Stimulated activated CD4-positive, alpha-beta T cell treated with anti-CD3 and anti-CD28 coated beads, Interleukin-12 subunit alpha, Interleukin-12 subunit beta, amount 100 ng/mL, for 24 hours (primary cell): ENCODE measurements at regions not wholly inside any gene's neighbourhood (a gene's known extent, or its start where the extent isn't known, plus 50 kb on each side); places are given as distances from the start of the nearest gene placed in this dataset.

Source experiments
- DNase-seq, 2 experiments: peaks; one replicate each; pipeline ENCODE4 v3.0.0-alpha.2; 2020; ENCODE audit warnings: low read depth in 2 of 2

DNA sequence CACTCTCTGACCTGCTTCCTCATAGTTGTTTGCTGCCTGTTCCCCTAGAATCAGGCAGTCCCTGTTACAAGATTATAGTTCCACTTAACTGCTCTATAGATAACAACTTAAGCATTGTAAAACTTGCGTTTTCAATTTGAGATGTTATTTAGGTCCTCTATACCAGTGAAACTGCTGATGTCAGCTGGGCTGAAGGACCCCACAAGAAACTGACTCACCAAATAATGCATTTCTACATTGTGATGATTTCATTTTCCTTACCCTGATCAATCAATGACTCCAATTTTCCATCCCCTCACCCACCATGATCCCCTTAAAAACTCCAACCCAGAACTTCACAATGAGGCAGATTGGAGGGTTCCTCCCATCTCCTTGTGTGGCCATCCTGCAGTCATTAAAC lies 280.7 kb downstream of the SLITRK1 start:
- no peak for DNase-seq

DNA sequence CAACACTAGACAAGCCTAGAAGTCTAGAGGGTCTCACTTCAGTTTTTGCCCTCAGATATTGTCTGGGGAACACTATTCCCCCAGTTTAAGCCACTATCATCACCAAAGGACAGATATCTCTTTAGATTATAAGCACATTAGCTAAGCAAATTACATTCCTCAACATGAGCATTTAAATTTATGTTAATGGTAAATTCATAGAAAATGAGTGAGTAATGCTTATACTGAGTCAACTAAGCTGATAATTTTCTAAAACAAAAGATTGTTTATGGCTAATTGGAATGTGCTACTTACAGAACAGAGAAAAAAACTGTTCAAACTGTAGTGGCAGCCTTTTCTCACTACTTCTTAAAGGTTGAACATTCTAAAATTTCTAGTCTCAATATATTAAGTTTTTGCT lies 290.2 kb downstream of the SLITRK1 start:
- no peak for DNase-seq

DNA sequence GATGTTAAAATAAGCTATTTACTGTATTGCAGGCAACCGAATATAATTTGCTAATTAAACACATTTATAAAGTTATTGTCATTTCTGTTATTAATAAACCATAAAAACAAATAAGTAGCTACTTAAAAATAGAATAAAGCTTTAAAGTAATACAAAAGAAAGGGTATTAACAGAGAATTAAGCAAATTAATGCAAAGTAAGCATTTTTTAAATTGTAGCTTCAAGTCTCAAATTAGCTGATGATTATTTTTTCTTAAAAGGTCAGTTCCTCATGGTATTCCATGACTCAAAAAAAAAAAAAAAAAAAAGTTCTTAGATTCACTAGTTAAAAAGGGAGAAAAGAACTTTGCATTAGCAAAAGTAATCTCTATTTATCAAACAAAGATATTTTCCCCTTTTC lies 292.5 kb downstream of the SLITRK1 start:
- DNase-seq = no peak

DNA sequence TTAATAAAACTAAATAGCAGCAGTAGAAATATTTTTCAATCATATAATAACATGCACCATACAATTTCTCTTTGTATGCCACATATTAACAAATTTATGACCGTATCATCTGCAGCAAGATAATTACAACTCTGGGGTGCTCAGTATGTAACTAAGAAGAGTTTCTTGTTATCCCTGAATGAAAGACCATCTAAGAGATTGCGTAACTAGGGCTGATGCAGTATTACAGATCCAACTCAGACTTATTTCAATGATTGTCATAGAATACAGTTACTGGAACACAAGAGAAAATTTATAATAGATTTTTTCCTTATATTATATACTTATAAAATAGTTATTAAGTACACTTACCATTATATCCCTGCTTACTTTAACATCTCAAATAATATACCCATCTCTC lies 305.1 kb downstream of the SLITRK1 start:
- no peak for DNase-seq

DNA sequence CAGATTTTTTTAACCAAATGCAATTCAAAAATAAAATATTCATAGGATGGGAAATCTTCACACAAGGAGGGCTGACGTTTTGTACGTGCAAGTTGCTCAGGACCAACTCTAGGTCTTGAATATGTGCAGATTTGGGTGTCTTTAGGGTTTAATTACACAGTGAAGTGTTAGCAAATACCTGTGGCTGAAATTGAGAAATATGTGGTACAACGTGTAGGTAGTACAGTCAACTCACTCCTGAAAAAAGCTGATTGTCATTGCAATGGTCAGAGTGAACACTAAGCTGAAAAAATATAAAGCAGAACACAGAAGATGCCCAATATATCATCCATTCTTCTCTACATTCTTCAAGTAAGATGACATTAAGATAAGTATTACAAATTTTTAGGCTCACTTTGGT lies 314.3 kb downstream of the SLITRK1 start:
- DNase-seq = no peak

DNA sequence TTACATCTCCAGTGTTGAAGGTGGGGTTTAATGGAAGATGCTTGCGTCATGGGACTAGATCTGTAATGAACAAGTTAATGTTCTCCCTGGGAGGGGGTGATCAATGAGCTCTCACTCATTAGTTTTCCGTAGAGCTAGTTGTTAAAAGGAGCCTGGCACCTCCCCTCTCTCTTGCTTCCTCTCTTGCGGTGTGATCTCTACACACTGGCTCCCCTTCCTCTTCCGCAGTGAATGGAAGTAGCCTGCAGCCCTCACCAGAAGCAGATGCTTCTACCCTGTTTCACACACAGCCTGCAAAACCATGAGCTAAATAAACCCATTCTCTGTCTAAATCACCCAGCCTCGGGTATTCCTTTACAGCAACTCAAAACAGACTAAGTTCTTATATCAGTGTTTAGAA lies 318.8 kb downstream of the SLITRK1 start:
- DNase-seq = no peak

DNA sequence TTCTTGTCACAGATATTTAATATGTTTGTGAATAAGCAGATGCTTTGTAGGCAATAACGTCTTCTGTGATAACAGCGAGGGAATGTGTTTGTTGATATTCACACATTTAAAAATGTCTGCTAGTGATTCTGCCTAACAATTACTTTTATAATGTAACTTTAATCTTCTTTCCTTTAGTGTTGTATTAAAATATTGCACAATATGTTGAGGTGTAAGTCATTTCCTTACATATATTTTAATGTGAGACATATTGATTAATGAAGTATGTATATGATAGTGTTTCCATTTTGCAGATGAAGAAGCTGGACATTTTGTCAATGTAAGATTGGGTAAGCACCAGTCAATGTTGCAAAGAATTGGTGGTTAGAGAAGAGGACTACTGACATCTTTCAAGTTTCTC lies 324.4 kb downstream of the SLITRK1 start:
- DNase-seq = no peak

DNA sequence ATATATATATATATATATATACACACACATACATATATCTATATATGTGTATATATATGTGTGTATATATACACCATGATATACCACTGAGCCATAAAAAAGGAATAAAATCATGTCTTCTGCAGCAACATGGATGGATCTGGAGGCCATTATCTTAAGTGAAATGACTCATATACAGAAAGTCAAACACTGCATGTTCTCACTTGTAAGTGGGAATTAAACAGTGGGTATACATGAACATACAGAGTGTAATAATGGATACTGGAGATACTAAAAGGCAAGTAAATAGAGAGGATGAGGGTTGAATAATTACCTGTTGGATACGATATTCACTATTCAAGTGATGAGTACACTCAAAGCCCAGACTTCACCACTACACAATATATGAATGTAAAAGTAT lies 332.6 kb downstream of the SLITRK1 start:
- no peak for DNase-seq

DNA sequence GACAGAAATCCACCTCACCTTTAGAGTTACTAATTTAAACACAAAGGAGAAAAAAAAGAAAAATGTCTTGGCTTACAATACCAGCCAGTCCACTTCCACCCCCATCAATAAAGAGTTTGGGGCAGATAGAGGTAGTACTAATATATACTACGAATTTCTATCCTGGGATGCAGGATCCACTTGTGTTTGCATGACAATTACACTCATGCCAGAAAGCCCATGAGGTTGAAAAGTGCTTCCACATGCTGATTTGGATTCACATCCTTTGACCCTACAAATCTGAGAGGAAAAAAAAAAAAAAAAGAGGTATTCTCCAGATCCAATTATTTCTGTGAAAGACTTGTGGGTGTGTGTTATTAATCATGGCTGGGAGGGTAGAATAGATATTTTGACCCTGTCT lies 335.2 kb downstream of the SLITRK1 start:
- no peak for DNase-seq

DNA sequence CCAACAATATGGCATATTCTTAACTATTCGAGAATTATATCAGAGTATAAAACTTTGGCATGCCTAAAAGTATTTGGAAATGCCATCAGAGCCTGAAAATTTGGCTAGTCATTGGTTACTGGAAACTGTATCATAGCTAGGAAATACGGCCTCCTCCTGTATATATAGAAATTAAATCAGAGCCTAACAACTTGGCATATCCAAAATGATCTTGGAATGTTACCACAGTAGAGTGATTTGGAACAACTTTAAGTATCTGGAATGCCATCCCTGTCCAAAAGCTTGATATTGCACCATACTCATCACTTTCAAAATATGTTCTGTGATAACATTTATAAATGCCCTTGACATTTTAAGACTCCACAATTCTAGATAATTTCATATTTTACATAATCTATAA lies 335.8 kb downstream of the SLITRK1 start:
- DNase-seq = no peak

DNA sequence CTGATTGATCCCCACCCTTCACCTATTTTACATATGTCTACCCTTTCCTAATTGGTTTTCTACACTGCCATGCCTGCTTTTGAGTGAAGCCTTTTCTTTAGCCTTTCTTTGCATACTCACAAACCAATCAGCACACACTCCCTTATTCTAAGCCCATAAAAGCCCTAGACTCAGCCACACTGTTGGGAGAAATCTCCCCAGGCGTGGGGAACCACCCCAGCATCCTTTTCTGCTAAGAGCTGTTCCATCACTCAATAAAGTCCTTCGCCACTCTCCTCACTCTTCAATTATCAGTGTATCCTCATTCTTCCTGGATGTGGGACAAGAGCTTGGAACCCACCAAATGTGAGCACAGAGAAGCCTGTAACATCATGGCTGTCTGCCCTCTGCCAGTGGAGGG lies 343.6 kb downstream of the SLITRK1 start:
- no peak for DNase-seq

DNA sequence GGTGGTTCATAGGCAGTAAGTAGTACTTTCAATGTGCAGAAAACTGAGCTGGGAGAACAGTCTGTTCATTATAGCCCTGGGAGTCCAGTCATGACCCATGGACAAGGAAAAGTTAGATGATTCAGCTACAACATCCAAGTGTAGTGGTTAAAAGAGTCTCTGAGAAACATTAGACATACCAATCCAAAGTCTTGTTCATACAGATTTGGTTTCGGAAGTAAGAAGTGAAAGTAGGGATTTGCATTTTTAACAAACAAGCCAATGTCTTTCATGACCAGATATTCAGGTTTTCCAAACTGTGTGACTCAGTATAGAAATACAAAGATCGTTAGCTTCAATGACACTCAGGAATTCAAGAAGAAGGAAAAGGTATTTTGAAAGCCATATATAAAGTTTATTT lies 345.3 kb downstream of the SLITRK1 start:
- no peak for DNase-seq

DNA sequence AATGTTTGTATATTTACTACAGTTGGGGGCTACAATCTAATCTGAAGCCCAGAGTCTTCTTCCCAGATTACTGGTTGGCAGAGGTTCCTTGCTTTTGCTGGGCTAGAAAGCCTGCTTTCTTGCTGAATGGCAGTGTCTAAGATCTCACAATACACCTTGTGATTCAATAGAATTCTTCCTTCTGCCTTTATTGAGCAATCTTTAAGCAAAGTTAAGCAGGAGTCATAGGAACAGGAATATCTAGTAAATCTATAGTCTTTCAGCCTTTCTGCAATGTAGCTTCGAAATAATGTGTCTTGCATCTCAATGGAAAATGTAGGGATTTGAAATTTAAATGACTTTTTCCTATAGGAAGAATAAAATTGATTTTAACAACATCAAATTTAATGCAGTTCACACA lies 346.1 kb downstream of the SLITRK1 start:
- no peak for DNase-seq

DNA sequence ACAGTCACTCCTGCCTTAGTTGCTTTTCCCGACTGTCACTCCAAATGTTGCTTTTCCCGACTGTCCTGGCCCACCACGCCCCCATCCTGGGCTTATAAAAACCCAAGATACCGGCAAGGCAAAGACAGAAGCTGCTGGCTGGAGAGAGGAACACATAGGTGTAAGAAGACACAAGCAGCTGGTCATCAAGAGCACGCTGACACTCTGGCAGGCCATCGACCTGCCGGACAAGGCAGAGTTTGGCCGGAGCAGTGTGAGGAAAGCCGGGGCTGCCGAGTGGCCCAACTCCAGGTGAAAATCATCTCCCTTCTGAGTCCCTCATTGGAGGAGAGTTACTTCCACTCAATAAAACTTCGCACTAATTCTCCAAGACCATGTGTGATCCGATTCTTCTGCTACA lies 349.5 kb downstream of the SLITRK1 start:
- no peak for DNase-seq

DNA sequence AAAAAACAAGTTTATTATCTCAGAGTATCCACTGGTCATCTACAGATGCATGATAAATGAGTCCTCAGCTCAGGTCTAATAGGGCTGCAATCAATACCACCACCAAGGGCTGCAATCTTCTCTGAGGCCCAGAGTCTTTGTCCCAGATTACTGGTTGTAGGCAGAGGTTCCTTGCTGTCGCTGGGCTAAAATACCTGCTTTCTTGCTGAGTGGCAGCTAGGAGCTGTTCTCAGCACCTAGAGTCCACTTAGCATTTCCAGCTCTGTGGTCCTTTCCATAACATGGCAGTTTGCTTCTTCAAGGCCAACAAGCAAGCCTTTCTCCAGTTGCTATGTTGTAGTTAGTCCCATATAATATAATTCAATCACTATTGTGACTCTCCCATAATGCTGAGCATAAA lies 351.3 kb downstream of the SLITRK1 start:
- DNase-seq = no peak

DNA sequence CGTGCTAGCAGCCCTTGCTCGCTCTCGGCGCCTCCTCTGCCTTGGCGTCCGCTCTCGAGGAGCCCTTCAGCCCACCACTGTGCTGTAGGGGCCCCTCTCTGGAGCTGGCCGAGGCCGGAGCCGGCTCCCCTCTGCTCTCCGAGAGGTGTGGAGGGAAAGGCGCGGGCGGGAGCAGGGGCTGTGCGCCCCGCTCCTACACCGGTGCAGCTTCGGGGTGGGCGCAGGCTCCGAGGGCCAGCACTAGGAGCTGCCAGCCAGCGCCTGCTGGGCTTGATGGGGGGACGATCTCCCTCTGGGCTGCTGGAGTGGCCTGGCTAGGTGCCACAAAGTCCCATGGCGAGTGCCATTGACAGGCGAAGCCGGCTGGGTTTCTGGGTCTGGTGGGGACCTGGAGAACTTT lies 365.5 kb downstream of the SLITRK1 start:
- no peak for DNase-seq

DNA sequence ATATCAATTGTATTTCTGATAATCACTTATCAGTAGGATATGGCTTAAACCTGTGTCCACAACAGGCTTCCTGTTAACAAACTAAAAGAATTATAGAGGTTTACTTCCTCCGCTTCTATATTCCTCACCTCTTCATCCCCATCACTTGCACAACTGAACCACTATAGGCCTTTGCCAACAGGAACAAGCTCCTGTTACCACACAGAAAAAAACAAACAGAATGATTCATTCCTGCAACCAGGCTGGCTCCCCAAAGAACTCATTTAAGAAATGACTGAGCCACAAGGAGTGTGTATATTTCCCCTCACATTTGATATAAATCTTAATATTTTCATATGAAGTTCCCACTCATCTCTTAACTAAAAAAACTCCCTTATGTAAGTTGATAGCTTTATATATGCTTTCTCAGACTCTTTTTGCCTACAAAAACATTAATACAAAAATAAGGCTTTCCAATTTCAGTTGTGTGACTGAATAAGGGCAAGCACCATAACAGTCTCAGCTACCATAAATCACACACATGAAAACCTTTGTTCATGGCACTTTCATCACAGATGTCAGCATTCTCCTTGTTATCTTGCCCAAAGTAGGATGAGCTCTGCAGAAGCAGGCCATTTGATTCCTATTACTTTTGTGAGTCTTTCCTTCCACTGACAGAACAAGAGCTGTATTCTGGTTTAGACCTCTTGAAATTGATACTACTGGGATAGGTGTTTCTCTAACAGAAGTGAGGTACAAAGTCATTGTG lies 366.8 kb downstream of the SLITRK1 start:
- no peak for DNase-seq

DNA sequence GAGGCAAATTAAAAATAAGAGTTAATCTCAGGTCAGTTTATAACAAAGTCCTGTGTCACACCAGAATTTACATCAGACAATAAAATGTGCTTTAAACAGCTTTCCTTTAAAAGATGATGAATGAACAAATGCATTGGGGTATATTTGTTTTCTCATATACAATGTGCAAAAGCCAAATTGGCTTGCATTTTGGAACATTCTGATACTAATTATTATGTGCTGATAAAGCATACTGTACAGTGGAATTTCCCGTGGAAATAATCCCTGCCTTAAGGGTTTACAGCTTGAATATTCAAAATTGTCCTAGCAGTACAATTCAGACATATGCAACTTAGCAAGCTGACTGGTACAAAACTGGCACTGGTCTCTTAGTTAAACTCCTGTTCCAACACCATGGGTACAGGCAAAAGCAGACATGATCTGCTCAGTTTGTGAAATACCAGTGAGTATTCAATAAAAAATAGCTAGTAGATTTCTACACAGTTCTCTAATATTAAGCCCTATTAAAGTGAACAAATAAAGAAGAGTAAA lies 373.4 kb downstream of the SLITRK1 start:
- no peak for DNase-seq

DNA sequence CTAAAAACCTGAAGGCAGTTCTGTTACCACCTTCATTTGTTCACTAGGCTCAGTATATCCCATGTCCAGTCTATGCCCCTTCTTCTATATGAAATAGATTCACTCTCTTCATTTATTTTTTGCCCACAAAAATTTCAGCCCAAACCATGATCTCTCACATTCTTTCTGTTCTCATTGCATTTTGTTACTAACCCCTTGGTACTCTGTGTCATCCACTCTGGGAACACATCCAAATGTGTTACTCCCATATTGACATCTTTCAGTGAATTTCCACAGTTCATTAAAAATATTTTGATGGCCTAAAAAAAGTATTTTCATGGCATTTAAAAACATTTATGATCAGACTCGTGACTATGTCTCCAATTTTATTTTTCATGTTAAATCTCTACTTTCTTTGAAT lies 378.9 kb downstream of the SLITRK1 start:
- no peak for DNase-seq

DNA sequence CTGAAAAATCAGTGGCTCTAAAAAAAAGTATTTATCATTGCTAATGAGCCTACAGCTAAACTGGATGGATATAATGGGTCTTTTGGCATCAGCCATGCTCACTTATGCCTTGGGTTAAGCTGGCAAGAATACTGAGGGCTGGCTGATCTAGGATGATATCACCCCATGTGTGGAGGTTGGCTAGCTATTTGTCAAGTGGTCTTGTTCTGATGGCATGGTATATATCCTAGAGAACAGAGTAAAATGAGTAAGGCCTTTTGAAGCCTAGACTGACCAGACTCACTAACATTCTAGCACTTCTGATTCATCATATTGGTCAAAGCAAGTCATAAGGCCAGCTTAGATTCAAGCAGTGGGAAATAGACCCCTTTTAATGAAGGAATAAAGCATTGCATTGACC lies 383.0 kb downstream of the SLITRK1 start:
- no peak for DNase-seq

DNA sequence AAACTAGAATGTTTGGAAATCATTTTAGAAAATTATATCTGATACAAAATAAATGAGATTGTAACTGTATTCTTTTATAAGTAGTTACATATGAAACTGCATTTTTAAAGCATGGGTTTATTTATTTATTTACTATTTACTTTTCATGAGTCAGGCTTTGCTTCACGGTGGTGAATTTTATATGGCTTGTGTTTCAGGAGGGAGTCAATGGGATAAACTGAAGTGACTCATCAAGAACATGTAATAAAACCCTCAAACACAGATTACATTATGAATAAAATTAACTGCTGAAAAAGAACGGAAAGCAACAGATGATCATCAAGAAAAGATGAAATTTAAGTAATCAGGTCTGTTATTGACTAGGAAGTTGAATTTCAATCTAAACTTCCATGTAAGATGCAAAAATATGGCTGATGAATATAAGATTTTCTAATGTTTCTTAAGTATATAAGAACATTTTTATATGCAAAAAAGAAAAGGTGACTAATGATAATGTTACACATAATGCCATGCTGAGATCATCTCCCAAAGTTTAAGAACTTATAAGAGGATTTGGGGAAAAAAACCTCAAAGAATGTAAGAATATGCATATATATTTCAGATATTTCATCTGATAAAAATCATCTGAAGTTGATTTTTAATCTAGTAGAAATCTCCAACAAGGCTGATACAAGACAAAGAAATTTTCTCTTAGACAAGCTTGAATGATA lies 383.6 kb downstream of the SLITRK1 start:
- DNase-seq = no peak

DNA sequence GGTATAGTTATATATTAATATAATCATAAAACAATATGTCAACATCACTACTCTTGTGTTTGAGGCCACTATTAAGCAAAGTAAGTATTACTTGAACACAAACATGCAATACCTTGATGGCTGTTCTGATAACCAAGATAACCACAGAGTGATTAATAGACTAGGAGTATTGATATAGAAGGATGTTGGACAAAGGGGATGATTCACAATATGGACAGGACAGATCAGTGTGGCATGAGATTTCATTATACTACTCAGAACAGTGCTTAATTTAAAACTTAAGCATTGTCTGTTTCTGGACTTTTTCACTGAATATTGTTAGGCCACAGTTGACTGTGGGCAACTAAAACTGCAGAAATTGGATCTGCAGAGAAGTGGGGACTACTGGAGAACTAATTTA lies 384.2 kb downstream of the SLITRK1 start:
- DNase-seq = no peak

DNA sequence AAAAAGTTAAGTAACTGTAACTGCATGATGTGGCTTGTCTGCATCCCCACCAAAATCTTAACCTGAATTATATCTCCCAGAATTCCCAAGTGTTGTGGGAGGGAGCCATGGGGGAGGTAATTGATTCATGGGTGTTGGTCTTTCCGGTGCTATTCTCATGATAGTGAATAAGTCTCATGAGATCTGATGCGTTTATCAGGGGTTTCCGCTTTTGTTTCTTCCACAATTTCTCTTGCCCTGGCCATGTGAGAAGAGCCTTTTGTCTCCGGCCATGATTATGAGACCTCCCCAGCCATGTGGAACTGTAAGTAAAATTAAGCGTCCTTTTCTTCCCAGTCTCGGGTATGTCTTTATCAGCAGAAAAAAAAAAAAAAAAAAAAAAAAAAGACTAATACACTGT lies 385.8 kb downstream of the SLITRK1 start:
- DNase-seq = no peak

DNA sequence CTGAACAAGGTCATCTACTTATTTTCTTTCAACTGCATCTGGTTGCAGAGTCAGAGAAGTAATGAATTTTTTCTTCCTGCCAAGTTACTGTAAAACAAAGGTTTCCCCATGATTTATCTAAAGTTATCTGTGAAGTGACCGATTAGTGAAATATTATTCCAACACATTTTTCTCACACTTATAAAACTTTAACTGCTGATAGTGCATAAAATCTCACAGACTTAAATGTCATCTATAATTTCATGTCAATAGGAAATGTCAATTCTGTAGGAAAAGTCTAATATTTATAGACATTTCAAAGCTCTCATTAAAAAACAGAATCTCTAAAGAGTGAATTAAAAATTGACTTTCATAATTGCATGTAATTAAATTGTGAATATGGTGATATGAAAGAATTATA lies 397.2 kb downstream of the SLITRK1 start:
- DNase-seq = no peak
